ENCODE measurements at regions not wholly inside any gene's neighbourhood (a gene's known extent, or its start where the extent isn't known, plus 50 kb on each side); places are given as distances from the start of the nearest gene placed in this dataset.

DNA sequence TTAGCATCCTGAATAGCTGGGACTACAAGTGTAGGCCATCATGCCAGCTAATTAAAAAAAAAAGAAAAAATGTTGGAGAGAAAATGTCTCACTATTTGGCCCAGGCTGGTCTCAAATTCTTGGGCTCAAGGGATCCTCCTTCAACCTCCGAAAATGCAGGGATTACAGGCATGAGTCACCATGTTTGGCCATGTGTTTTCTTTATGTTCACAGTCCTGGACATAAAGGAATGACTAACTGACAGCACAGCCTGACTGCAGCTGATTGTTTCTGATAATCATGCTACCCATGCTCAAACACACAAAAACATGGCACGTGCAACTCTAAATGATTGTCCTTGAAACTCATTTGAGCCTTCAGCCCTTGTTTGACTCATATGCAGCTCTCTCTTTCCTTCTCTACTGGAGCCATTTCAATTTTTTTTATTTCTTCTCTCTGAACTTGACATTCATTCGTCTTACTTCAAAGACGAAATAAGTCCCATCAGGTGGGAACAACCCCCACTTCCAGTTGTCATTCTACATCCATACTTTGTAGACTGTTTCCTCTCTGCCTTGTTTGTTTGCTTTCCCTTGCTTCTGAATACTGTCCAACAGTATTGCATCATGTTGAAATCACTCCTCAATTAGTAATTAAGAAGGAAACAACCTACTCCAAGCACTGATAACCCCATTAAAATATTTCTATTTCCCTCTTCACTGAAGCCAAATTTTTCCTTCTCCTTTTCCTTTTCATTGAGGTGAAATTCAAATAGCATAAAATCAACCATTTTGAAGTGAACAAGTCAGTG is 413.0 kb downstream of the BMP2 start:
- DNase-seq (no peak), ATAC-seq (ENCODE audit: insufficient read depth, low read depth) (no peak)
- H4K20me1 ChIP-seq (ENCODE audit: insufficient read depth, low read length): no peaks in the 10 kb centered on the region
- no peaks in the 10 kb centered on the region for H3K27me3 ChIP-seq (ENCODE audit: insufficient read depth, low read length, poor library complexity)
- no peak overlapping the region for H3K27ac ChIP-seq (ENCODE audit: low read length)
- H3K36me3 ChIP-seq (ENCODE audit: insufficient read depth, low read length): no peaks in the 10 kb centered on the region
- no peak overlapping the region for H2AFZ ChIP-seq (ENCODE audit: low read depth, low read length)
- no peak overlapping the region for H3K9ac ChIP-seq (ENCODE audit: low read depth, low read length)
- no peak overlapping the region for H3K4me2 ChIP-seq (ENCODE audit: insufficient read depth, low read length)
- no peaks in the 10 kb centered on the region for H3K79me2 ChIP-seq (ENCODE audit: insufficient read depth, low read length)
- no peak for TF ChIP-seq EZH2 (IDR thresholded peaks at IDR 0.05; ENCODE audit: borderline replicate concordance, low read depth, low read length, severe bottlenecking)
- TF ChIP-seq, protein P1, sequence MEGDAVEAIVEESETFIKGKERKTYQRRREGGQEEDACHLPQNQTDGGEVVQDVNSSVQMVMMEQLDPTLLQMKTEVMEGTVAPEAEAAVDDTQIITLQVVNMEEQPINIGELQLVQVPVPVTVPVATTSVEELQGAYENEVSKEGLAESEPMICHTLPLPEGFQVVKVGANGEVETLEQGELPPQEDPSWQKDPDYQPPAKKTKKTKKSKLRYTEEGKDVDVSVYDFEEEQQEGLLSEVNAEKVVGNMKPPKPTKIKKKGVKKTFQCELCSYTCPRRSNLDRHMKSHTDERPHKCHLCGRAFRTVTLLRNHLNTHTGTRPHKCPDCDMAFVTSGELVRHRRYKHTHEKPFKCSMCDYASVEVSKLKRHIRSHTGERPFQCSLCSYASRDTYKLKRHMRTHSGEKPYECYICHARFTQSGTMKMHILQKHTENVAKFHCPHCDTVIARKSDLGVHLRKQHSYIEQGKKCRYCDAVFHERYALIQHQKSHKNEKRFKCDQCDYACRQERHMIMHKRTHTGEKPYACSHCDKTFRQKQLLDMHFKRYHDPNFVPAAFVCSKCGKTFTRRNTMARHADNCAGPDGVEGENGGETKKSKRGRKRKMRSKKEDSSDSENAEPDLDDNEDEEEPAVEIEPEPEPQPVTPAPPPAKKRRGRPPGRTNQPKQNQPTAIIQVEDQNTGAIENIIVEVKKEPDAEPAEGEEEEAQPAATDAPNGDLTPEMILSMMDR (IDR thresholded peaks at IDR 0.05; ENCODE audit: borderline replicate concordance, extremely low read depth, low read length, poor library complexity, severe bottlenecking): no peak
- H3K4me1 ChIP-seq (ENCODE audit: insufficient read depth, low read length): no peaks in the 10 kb centered on the region
- no peak overlapping the region for H3K4me3 ChIP-seq (ENCODE audit: low read depth in 1 of 2, low read length in 2 of 2)
- no peaks in the 10 kb centered on the region for H3K9me3 ChIP-seq (ENCODE audit: insufficient read depth, low read length, severe bottlenecking)

DNA sequence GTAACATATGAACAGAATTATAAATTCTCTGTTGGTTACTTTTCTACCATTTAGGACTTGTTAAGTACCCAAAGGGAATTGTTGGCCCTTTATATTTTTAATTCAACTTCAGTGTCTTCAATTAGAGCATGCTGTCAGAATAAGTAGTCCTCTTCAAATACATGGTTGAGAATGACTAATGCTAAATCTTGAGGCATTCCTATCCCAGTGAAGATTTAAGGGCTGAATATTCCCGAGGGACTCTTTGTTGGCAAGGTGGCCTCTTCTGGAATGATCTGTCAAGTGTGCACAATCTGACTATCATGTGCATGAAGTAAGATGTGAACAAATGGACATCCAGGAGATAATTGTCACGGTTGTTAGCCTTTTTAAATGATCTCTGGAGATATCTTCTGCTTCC is 421.7 kb downstream of the BMP2 start:
- ATAC-seq (ENCODE audit: insufficient read depth, low read depth) (no peak), DNase-seq (no peak)
- Histone ChIP-seq H3K9ac (ENCODE audit: low read depth, low read length) (no peak overlapping the region), H4K20me1 (ENCODE audit: insufficient read depth, low read length) (no peaks in the 10 kb centered on the region), H3K27me3 (ENCODE audit: insufficient read depth, low read length, poor library complexity) (no peaks in the 10 kb centered on the region), H3K27ac (ENCODE audit: low read length) (no peak overlapping the region), H3K9me3 (ENCODE audit: insufficient read depth, low read length, severe bottlenecking) (no peaks in the 10 kb centered on the region), H3K4me3 (ENCODE audit: low read depth in 1 of 2, low read length in 2 of 2) (no peak overlapping the region), H3K36me3 (ENCODE audit: insufficient read depth, low read length) (no peaks in the 10 kb centered on the region), H3K4me2 (ENCODE audit: insufficient read depth, low read length) (no peak overlapping the region), H3K4me1 (ENCODE audit: insufficient read depth, low read length) (no peaks in the 10 kb centered on the region), H2AFZ (ENCODE audit: low read depth, low read length) (no peak overlapping the region), H3K79me2 (ENCODE audit: insufficient read depth, low read length) (no peaks in the 10 kb centered on the region)
- TF ChIP-seq, protein P1 (IDR thresholded peaks at IDR 0.05; ENCODE audit: borderline replicate concordance, extremely low read depth, low read length, poor library complexity, severe bottlenecking): no peak
- no peak for TF ChIP-seq EZH2 (IDR thresholded peaks at IDR 0.05; ENCODE audit: borderline replicate concordance, low read depth, low read length, severe bottlenecking)

DNA sequence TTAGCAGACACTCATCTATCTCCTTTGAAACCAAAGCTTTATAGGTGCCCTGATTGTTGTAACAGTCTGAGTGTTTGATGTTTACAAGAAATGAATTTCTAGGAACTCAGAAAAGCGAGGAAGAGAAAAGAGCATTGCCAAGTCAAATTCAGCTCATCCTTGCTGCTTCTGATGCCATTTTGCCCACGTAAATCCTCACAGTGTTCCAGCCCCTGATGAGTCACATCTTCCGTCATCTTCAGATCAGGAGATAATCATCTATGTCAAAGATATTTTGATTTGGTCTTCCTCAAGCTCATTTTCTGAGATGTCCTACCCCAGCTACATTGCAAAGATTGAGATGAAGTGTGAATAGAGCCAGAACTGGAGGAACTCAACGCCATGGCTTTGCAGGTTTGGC is 426.2 kb downstream of the BMP2 start:
- H4K20me1 ChIP-seq (ENCODE audit: insufficient read depth, low read length): no peaks in the 10 kb centered on the region
- ATAC-seq (ENCODE audit: insufficient read depth, low read depth) (no peak), DNase-seq (no peak)
- no peak overlapping the region for H2AFZ ChIP-seq (ENCODE audit: low read depth, low read length)
- H3K4me2 ChIP-seq (ENCODE audit: insufficient read depth, low read length): no peak overlapping the region
- TF ChIP-seq, protein P1 (IDR thresholded peaks at IDR 0.05; ENCODE audit: borderline replicate concordance, extremely low read depth, low read length, poor library complexity, severe bottlenecking): no peak
- no peak for TF ChIP-seq EZH2 (IDR thresholded peaks at IDR 0.05; ENCODE audit: borderline replicate concordance, low read depth, low read length, severe bottlenecking)
- no peaks in the 10 kb centered on the region for H3K9me3 ChIP-seq (ENCODE audit: insufficient read depth, low read length, severe bottlenecking)
- no peak overlapping the region for H3K4me3 ChIP-seq (ENCODE audit: low read depth in 1 of 2, low read length in 2 of 2)
- no peak overlapping the region for H3K27ac ChIP-seq (ENCODE audit: low read length)
- H3K79me2 ChIP-seq (ENCODE audit: insufficient read depth, low read length): no peaks in the 10 kb centered on the region
- H3K9ac ChIP-seq (ENCODE audit: low read depth, low read length): no peak overlapping the region
- no peaks in the 10 kb centered on the region for H3K27me3 ChIP-seq (ENCODE audit: insufficient read depth, low read length, poor library complexity)
- H3K4me1 ChIP-seq (ENCODE audit: insufficient read depth, low read length): no peaks in the 10 kb centered on the region
- H3K36me3 ChIP-seq (ENCODE audit: insufficient read depth, low read length): no peaks in the 10 kb centered on the region

Data from DND-41 (cell line).